ENCODE measurements at regions not wholly inside any gene's neighbourhood (a gene's known extent, or its start where the extent isn't known, plus 50 kb on each side); places are given as distances from the start of the nearest gene placed in this dataset.
"Not testable (repeated sequence)": the region's sequence is repeated elsewhere in the genome, so short reads cannot be mapped to it uniquely, and the experiment has no call there.

- H3K4me3 ChIP-seq (ENCODE audit: low read depth, low read length, poor library complexity, severe bottlenecking); H4K20me1 ChIP-seq (ENCODE audit: insufficient read depth, low read length); H3F3A ChIP-seq (ENCODE audit: insufficient read depth, low read length); H3K27ac ChIP-seq (ENCODE audit: low read depth, low read length, poor library complexity, severe bottlenecking); H3K27me3 ChIP-seq (ENCODE audit: insufficient read depth, low read length); H3K9ac ChIP-seq (ENCODE audit: low read length); H2AFZ ChIP-seq (ENCODE audit: low read length); H3K36me3 ChIP-seq (ENCODE audit: insufficient read depth, low read length); H3K4me2 ChIP-seq (ENCODE audit: low read length); H3K79me2 ChIP-seq (ENCODE audit: insufficient read depth, low read length); H3K9me2 ChIP-seq (ENCODE audit: low read depth, low read length); H3K9me3 ChIP-seq (ENCODE audit: low read length): not testable (repeated sequence)
- H3K4me1 ChIP-seq (ENCODE audit: insufficient read depth, low read length, severe bottlenecking) = peaks cover 17% of the 10 kb centered on the region
These were observed 58.2 kb upstream of the FAN1 start for GRCh38 chr15:30845536-30845935.
